ENCODE measurements at regions not wholly inside any gene's neighbourhood (a gene's known extent, or its start where the extent isn't known, plus 50 kb on each side); places are given as distances from the start of the nearest gene placed in this dataset.

- TF ChIP-seq, protein P1, sequence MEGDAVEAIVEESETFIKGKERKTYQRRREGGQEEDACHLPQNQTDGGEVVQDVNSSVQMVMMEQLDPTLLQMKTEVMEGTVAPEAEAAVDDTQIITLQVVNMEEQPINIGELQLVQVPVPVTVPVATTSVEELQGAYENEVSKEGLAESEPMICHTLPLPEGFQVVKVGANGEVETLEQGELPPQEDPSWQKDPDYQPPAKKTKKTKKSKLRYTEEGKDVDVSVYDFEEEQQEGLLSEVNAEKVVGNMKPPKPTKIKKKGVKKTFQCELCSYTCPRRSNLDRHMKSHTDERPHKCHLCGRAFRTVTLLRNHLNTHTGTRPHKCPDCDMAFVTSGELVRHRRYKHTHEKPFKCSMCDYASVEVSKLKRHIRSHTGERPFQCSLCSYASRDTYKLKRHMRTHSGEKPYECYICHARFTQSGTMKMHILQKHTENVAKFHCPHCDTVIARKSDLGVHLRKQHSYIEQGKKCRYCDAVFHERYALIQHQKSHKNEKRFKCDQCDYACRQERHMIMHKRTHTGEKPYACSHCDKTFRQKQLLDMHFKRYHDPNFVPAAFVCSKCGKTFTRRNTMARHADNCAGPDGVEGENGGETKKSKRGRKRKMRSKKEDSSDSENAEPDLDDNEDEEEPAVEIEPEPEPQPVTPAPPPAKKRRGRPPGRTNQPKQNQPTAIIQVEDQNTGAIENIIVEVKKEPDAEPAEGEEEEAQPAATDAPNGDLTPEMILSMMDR (conservative IDR thresholded peaks at IDR 0.05; ENCODE audit: low read length) = no peak
- no peak for DNase-seq (ENCODE audit: low read depth)
- no peak overlapping the region for H3K4me3 ChIP-seq (ENCODE audit: low read length)
Observed at GRCh38 chr16:56109205-56109604, 82.1 kb upstream of the GNAO1 start.

DNA sequence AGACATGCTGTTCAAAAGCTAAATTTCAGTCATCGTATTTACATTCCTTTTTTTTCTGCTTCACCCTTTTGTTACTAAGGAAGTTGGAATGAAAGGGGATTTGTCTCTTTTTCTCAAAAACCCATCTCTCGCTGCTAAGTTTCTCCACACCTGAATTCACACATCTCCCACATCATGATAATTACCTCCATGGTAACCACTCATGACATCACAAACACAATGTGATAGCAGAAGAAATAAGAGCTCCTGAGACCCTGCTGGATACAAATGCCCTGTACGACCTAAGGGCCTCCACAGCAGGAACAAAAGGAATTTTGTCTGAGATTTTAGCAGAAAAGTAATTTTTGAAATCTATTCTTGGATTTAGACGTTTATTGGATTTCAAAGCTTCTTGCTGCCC lies 82.6 kb upstream of the GNAO1 start:
- DNase-seq (ENCODE audit: low read depth) = no peak
- TF ChIP-seq, protein P1 (conservative IDR thresholded peaks at IDR 0.05; ENCODE audit: low read length) = no peak
- H3K4me3 ChIP-seq (ENCODE audit: low read length) = no peak overlapping the region

GRCh38 chr16:56108056-56108471 lies 83.2 kb upstream of the GNAO1 start:
- no peak for DNase-seq (ENCODE audit: low read depth)
- TF ChIP-seq, protein P1 (conservative IDR thresholded peaks at IDR 0.05; ENCODE audit: low read length) = no peak
- no peak overlapping the region for H3K4me3 ChIP-seq (ENCODE audit: low read length)

DNA sequence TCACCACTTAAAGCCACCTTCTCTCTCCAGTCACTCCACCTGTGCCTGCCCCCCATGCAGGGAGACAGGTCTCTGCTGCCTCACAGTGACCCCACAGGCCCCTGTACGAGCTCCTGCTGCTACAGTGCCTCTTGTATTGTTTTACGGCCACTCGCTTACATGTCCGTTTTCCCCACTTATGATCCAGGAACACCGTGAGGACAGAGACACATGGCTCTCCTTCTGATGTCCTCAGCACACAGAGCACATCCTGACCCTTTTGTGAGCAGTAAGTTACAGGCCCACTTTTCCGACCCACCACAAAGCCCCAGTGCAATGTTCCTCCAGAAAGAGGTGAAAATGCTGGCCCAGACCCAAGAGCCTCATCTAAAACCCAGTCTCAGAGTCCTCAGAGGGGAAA lies 84.8 kb upstream of the GNAO1 start:
- DNase-seq (ENCODE audit: low read depth) = no peak
- TF ChIP-seq, protein P1 (conservative IDR thresholded peaks at IDR 0.05; ENCODE audit: low read length) = no peak
- H3K4me3 ChIP-seq (ENCODE audit: low read length) = no peak overlapping the region

DNA sequence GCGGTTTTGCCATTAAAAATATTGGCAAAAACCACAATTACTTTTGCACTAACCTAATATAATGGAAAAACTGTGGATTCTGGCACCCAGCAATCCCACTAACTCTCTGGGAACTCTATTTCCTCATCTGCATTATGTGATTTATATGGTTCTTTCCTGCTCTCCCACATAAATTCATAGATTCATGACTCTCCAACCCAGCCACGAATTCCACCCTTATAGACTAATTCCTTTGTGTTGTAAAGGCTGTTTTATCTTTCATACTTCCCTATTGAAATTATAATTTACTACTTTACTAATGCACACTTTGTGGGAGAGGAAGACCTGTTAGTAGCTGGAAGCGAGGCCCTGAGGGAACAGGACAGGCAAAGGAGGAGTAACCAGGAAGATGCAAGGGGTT lies 88.4 kb upstream of the GNAO1 start:
- no peak for DNase-seq (ENCODE audit: low read depth)
- TF ChIP-seq, protein P1 (conservative IDR thresholded peaks at IDR 0.05; ENCODE audit: low read length) = no peak
- no peak overlapping the region for H3K4me3 ChIP-seq (ENCODE audit: low read length)

- DNase-seq (ENCODE audit: low read depth) = peak; percentile 3
- no peak overlapping the region for H3K4me3 ChIP-seq (ENCODE audit: low read length)
- TF ChIP-seq, protein P1 (conservative IDR thresholded peaks at IDR 0.05; ENCODE audit: low read length) = no peak
Observed at GRCh38 chr16:56102183-56102686, 89.1 kb upstream of the GNAO1 start.

GRCh38 chr16:56101480-56101879 lies 89.8 kb upstream of the GNAO1 start:
- TF ChIP-seq, protein P1 (conservative IDR thresholded peaks at IDR 0.05; ENCODE audit: low read length) = no peak
- no peak for DNase-seq (ENCODE audit: low read depth)
- no peak overlapping the region for H3K4me3 ChIP-seq (ENCODE audit: low read length)
